Endometrium (tissue), 2 donors: ENCODE measurements at regions not wholly inside any gene's neighbourhood (a gene's known extent, or its start where the extent isn't known, plus 50 kb on each side); places are given as distances from the start of the nearest gene placed in this dataset.
A peak's percentile ranks its signal among the peaks of the same experiment; 100 is the strongest.

Source experiments
- FAIRE-seq: peaks from 2 replicates; lab custom pipeline; 2012; peaks lifted over from hg19 to GRCh38; lab: Jason Lieb, UNC
- donor health status: control.
- donor health status: control.

- peak; percentile 21 for FAIRE-seq
Measured at GRCh38 chr2:33859811-33860461, 260.8 kb upstream of the FAM98A start.

- FAIRE-seq = no peak
Measured at GRCh38 chr2:33859176-33859575, 260.1 kb upstream of the FAM98A start.

- FAIRE-seq = no peak
Measured at GRCh38 chr2:33848486-33848885, 249.4 kb upstream of the FAM98A start.

DNA sequence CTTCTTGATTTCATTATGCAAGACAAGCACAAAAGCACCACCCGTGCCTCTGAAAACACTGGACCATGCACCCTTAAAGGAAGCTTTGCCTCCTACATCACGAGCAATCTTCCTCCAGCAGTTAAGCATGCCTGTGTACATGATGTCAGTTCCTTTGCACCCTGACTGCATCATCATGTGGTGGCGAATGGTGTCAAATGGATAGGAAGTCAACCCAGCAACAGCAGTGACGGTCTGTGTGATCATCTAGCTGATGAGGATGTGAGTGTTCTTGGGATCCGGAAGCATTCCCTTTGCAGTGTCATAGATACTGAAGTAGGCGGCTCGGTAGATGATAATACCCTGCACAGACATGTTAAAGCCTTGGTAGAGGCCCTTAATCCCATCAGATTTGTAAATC is 240.7 kb upstream of the FAM98A start:
- FAIRE-seq = no peak

DNA sequence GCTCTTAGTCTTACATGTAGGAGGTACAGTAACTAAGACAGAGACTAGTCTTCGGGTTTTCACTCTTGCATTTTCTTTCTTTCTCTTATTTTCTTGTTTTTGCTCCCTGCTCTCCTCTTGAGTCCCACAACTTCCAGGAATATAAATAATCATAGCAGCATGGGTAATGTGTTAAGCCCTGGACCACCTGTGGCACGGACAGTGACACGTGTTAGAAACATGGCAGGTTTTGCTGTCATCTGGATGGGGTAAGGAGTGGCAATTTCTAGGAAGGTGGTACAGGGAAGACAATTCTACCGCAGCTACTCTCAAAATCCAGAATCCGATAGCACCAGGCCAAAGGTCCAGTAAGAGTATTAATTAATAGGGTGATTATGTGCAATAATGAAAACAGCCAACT is 237.5 kb upstream of the FAM98A start:
- FAIRE-seq = no peak

- no peak for FAIRE-seq
Measured at GRCh38 chr2:33835911-33836310, 236.8 kb upstream of the FAM98A start.

GRCh38 chr2:33822964-33823363 is 223.9 kb upstream of the FAM98A start:
- no peak for FAIRE-seq

GRCh38 chr2:33812707-33813106 is 213.6 kb upstream of the FAM98A start:
- no peak for FAIRE-seq

DNA sequence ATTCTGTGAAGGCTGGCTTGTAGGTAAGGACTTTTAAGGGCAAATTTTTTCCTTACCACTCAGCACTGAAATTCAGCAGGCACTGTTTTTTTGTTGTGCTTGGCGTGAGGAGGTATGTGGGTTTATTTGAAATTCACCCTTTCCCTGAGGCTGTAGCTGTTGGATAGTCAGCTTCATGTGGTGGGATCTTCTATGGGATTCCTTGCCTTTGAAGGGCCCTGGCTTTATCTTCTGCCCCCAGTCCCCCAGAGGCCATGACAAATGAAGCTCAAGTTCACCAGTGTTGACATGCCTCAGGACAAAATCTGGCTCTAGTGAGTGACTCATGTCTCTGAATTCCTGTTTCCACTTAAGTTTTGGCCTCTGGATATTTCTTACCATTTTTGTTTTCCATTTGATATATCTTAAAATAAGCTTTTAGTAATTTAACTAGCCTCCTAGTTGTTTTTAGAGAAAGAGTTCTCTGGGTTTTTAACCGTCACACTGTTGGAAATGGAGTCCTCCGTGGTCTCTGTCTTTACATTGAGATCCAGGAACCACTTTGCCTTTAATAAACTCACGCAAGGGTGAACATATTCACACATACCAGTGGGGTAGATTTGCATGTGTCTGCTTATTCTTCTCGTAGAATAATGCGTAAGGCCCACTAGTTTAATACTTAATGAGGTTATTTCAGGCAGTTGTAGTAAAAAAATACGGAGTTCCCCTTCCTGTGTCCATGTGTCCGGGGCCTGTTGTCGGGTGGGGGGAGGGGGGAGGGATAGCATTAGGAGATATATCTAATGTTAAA is 211.1 kb upstream of the FAM98A start:
- no peak for FAIRE-seq

- FAIRE-seq = no peak
Measured at GRCh38 chr2:33806041-33806440, 206.9 kb upstream of the FAM98A start.

DNA sequence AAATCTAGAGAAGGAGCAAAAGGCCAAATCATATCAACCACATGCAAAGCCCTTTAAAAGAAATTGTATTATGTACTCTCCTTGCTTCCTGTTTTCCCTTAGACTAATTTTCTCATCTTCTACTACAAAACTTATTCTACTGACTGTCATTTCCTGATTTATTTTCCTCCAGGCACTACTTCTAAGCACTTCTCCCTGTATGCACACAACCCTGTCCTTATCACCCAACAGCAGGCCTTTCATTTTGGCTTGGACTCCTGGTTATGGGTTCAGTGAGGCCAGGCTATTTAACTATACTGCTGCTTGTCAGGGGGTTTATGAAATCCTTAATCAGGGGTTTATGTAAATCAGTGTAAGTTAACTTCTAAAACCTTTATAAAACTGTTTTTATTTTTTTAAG is 205.1 kb upstream of the FAM98A start:
- no peak for FAIRE-seq

- no peak for FAIRE-seq
Measured at GRCh38 chr2:33796511-33796910, 197.4 kb upstream of the FAM98A start.

GRCh38 chr2:33791625-33792024 is 192.5 kb upstream of the FAM98A start:
- FAIRE-seq = no peak

GRCh38 chr2:33788044-33788443 is 188.9 kb upstream of the FAM98A start:
- FAIRE-seq = no peak

- FAIRE-seq = no peak
Measured at GRCh38 chr2:33786881-33787280, 187.8 kb upstream of the FAM98A start.

DNA sequence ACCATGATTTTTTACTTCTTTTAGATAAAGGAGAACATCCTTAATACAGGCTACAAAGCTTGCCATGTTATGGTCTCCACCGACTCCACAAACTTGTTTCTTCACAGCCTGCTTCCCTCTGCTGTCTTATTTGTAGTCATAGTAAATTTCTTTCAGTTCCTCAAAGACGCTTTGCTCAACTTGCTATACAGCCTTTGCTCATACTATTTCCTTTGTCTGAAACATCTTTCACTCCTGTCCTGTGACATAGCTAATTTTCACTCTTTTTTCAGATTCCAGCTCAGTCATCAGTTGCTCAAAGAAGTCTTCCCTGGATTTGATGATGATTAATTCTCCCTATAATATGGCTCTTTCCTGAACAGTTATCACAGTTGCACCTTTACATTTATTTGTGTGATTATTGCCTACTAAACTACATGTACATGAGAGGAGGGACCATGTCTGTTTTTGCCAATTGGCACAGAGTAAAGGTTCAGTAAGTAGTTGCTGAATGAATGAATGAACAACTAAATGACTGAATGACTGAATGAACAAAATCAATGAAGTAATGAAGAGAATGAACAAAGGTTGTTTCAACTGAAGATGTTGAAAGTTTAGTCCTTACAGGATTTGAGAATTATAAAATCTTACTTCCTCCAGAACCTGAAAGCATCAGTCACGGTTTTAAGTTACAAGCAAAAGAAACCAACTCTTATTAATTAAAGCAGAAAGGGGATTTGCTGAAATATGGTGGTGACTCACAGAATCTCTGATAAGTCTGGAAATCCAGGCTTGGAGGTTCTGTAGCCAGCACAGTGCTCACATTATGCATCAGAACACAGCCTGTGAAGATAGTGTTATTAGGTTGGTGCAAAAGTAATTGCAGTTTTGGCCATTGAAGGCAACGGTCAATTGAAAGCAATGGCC is 186.4 kb upstream of the FAM98A start:
- FAIRE-seq = no peak

GRCh38 chr2:33784488-33784887 is 185.4 kb upstream of the FAM98A start:
- FAIRE-seq = no peak

DNA sequence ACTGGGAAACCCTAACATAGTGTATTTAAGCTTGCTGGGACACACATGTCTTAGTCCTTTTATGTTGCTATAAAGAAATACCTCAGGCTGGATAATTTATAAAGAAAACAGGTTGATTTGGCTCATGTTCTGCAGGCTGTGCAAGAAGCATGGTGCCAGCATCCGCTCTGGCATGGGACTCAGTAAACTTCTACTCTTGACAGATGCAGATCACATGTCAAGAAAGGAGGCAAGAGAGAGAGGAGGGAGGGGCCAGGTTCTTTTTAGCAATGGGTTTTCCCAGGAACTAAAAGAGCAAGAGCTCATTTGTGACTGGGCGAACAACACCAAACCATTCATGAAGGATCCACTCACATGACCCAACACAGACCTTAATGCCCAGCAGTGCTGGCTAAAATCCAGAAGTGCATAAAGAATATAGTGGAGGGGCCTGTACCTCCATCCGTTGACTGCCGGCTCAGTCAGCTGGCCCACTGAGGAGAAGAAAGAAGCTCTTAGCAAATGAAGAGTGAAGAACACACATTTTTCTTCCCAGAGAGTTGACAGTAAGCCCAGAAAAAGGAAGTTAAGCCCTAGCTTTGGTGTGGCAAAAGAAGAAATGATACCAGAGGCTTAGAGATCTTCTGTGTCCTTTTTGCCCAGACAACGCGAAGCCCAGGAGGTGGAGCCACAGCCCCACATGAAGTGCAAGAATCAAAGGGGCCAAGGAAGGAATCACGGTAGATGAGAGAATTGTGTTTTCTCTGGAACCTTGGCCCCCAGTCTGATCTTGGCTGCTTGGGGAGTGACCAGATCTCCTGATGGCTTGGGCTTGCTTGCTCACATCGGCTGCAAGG is 183.5 kb upstream of the FAM98A start:
- no peak for FAIRE-seq

DNA sequence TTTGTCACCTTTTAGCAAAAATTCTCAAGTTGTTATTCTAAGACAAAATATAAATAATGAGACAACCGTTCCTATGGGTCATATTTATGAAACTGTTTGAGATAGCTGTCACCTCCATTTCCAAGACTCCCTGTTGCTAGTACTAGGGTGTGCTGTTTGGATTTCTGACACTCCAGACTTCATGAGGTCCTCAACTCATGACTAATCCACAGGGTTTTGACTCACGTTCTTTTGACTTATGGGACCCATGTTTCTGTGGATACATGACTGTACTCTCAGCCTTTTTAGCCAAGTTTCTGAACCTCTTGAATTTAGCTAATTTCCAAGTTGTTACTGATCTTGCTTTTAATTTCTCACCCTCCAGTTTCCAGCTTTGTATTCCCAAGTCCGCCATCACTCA is 178.7 kb upstream of the FAM98A start:
- FAIRE-seq = no peak

GRCh38 chr2:33775306-33775705 is 176.2 kb upstream of the FAM98A start:
- FAIRE-seq = no peak

DNA sequence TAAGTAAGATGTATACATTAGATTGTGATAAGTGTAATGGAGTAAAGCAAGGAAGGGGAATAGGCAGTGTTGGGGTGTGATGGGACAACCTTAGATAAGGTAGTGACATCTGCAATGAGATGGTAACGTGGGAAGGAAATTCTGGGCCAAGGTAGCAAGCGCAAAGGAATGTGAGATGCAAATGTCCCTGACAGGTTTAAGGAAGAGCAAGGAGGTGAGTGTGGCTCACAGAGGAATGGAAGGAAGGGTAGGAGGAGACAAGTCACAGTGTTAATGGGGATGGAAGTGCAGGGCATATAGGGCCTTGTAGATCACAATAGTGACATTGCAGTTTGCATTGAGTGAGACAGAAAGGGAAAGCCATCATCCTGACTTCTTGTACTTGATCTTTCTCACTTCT is 170.9 kb upstream of the FAM98A start:
- no peak for FAIRE-seq

DNA sequence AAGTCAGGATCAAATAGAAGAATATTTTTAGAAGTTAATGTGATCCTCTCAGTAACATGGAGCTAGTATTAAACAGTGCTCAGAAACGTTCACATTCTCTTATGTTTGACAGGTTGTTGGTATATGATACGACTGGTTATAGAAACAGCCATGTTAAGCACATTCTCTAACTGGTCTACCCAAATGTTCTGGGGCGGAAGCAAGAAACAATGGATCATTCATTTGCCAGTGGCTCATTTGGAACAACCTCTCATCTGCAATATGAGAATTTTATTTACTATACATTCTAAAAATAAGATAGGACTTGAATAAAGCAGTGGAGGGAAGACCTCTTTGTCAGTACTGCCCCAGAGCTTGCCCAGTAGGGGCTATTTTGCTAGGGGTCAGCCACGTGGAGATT is 167.1 kb upstream of the FAM98A start:
- FAIRE-seq = no peak
